GM12874 (cell line): ENCODE measurements at regions not wholly inside any gene's neighbourhood (a gene's known extent, or its start where the extent isn't known, plus 50 kb on each side); places are given as distances from the start of the nearest gene placed in this dataset.

Experiments used
- TF ChIP-seq, protein P1 (sequence below): IDR thresholded peaks from 2 replicates; pipeline ENCODE4 v1.5.1; 2011; ENCODE audit warnings: low read depth, mild to moderate bottlenecking, control low read depth, low read length, moderate library complexity; ENCODE audit not compliant: insufficient read depth

DNA sequence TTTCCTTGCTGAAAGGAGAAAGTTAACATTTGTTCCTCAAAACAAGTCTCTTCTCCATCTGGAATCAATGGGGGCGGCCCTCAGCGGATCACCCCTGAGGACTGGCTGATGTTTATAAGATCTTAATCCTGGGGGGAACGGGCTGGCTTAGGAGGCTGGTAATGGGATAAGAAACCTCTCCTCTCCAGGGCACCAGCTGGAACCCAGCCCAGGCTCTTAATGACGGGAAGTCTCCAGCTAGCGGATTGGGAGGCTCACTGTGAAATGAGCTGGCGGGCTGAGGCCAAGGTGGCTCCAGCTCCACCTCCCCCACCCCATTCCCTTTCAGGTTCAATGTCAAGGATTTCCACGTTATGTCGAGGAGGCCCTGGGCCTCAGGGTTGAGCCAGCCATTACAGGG, 1133.0 kb downstream of the VRK1 start:
- TF ChIP-seq, protein P1, sequence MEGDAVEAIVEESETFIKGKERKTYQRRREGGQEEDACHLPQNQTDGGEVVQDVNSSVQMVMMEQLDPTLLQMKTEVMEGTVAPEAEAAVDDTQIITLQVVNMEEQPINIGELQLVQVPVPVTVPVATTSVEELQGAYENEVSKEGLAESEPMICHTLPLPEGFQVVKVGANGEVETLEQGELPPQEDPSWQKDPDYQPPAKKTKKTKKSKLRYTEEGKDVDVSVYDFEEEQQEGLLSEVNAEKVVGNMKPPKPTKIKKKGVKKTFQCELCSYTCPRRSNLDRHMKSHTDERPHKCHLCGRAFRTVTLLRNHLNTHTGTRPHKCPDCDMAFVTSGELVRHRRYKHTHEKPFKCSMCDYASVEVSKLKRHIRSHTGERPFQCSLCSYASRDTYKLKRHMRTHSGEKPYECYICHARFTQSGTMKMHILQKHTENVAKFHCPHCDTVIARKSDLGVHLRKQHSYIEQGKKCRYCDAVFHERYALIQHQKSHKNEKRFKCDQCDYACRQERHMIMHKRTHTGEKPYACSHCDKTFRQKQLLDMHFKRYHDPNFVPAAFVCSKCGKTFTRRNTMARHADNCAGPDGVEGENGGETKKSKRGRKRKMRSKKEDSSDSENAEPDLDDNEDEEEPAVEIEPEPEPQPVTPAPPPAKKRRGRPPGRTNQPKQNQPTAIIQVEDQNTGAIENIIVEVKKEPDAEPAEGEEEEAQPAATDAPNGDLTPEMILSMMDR, result no peak

DNA sequence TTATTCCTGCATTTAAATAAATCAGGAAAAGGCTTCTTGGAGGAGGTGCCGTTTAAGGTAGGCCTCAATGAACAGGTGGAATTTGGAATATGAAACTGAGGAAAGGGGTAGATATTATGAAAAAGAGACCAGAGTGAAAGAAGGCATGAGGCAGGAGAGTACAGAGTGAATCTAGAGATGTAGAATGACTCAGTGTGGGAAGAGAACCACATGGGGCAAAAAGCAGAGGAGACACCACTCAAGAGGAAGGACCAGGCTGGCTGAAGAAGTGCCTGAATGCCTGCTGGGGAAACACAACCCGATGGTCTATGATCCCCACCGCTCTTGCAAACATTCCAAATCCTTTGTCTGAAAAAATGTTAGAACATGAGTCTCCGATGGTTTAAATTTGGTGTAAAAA, 1134.1 kb downstream of the VRK1 start:
- TF ChIP-seq, protein P1, result no peak

DNA sequence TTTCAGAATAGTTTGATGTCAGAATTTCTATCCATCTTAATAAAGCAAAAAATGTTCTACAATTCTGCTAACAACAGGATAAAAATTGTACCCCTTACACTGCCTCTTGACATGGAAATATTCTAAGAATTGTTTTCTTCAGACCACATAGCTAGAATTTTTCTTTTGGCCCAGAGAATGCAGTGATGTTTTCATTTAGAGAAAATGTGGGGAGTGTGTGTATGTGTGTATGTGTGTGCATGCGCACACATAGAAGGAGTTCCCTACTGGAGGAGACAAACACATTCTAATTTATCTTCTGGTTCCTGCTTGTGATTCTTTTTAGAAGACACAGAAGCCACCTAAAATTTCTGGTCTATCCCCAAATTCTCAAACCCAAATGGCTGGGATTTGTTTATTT, 1145.7 kb downstream of the VRK1 start:
- TF ChIP-seq, protein P1, result no peak

DNA sequence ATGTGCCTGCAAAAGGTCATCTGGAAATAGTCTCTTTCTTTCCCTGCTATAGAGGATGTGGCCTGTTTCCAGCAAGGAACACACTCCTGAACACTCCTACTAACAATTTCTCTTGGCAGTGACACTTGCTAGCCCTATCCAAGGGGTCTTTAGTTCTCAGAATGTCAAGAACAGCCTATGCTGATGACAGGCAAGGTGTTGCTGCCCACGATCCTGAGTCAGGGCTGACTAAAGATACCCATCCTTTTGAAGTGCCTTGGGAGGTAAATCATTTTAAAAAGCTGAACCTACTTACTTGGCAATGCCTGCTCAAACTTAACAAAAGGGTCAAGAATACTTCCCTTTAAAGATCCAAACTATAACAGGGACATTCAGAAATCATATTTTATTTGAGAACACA, 1146.4 kb downstream of the VRK1 start:
- TF ChIP-seq, protein P1, result no peak

DNA sequence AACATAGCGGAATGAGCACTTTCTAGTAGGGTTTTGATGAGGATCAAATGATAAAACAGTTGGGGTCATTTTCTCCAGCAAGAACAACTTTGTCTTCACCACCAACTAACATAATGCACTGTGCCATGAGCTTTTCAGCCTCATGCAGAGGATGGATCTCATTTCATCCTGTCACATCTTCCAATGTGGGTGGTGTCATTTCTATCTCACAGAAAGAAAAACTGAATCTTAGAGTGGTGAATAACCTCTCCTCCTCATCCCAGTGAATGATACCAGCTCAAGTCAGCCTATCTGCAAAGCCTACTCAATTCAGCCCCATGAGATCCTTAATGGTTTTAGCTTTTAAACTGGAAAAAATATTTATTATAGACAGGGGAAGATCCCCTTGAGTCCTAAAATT, 1147.2 kb downstream of the VRK1 start:
- TF ChIP-seq, protein P1, result no peak

DNA sequence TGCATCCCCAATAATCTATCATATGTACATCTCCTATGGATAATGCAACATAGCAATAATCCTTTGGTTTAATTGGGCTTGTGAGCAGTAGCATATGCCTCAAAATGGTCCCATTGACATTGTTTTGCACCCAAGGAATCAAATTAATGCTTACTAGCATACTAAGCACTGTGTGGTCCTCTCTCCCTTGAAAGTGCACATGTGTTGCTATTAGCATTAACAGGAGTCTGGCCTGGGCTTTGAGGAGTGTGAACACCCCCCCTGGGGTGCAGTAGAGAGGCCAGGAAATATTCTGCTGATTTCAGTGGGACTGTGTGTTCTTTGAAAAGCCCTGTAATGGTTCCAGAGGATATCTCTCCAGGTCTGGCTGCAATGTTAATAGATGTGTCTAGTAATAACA, 1148.4 kb downstream of the VRK1 start:
- TF ChIP-seq, protein P1, result no peak

DNA sequence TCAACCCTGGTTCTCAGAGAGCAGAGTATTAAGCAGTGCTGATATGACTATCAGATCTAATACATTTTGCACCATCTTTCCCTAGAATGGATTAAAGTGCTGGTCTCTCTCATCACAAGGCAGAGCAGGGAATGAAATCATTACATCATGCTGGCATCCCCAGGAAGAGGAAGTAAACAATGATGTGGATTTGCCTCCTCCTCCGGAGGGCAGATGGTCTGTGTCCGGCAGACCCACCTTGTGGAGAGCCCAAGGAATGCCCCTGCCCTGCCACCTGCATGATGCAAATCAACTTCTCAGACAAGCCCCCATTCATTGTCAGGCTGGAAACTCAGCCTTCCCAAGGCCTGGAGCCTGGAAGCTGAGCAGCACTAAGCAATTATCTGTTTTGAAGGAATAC, 1149.1 kb downstream of the VRK1 start:
- TF ChIP-seq, protein P1, result no peak

DNA sequence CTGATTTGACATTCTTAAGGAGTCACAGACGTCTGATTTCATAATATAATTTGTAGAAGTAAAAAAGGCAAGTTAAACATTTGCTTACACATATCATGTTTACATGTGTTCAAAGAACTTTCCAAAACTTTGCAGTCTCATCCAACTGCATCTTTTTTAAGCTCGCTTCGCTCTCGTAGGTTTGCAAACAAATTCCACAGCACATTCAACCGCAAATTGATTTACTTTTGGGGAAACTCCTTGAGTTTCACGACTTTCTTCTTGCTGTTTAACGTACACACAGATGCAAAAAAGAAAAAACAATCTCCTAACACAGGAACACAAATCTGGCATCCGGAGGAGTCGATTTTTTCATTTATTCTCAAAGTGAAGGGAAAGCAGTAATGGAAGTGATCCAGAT, 1149.5 kb downstream of the VRK1 start:
- TF ChIP-seq, protein P1, result no peak
